ENCODE measurements at regions not wholly inside any gene's neighbourhood (a gene's known extent, or its start where the extent isn't known, plus 50 kb on each side); places are given as distances from the start of the nearest gene placed in this dataset.

- DNase-seq (ENCODE audit: low read depth in 1 of 2, low spot score in 1 of 2): no peak
Observed at GRCh38 chr9:134271338-134272301, 54.6 kb upstream of the RXRA start.

GRCh38 chr9:134272302-134273023, 53.8 kb upstream of the RXRA start:
- DNase-seq (ENCODE audit: low read depth in 1 of 2, low spot score in 1 of 2): no peak

GRCh38 chr9:134273647-134274046, 52.6 kb upstream of the RXRA start:
- DNase-seq (ENCODE audit: low read depth in 1 of 2, low spot score in 1 of 2): no peak

- DNase-seq (ENCODE audit: low read depth in 1 of 2, low spot score in 1 of 2): no peak
Observed at GRCh38 chr9:134275375-134275774, 50.9 kb upstream of the RXRA start.

GRCh38 chr9:134276453-134277245, 49.6 kb upstream of the RXRA start:
- DNase-seq (ENCODE audit: low read depth in 1 of 2, low spot score in 1 of 2): no peak

Measured in activated CD4-positive, alpha-beta T cell treated with anti-CD3 and anti-CD28 coated beads, Interleukin-2, amount 50 U/mL, for 24 hours (primary cell).